Aorta (tissue), 5 donors: ENCODE measurements at regions not wholly inside any gene's neighbourhood (a gene's known extent, or its start where the extent isn't known, plus 50 kb on each side); places are given as distances from the start of the nearest gene placed in this dataset.

Experiments used
- ATAC-seq: fragments of 200-7000 bp; cut with Tn5 transposase; one replicate; pipeline ENCODE4 v1.9.1; 2022; ENCODE audit warnings: moderate library complexity; ENCODE audit not compliant: low FRiP score
- DNase-seq, 2 donors: peaks; one replicate each; pipeline ENCODE4 v3.0.0-alpha.2; 2020
- H3K27ac ChIP-seq, 2 donors: one replicate each; pipeline ENCODE4 v1.5.1; 2013; ENCODE audit warnings: low read length in 2 of 2, mild to moderate bottlenecking in 2 of 2, moderate library complexity in 2 of 2, control low read depth in 1 of 2, inconsistent platforms in 1 of 2, low read depth in 1 of 2
- H3K27me3 ChIP-seq, 2 donors: one replicate each; pipeline ENCODE4 v1.6.1; 2013; ENCODE audit warnings: control low read depth in 1 of 2, low read length in 1 of 2, mild to moderate bottlenecking in 1 of 2, moderate library complexity in 1 of 2; ENCODE audit not compliant: insufficient read depth in 2 of 2, control insufficient read depth in 1 of 2
- H3K36me3 ChIP-seq, 2 donors: one replicate each; pipeline ENCODE4 v1.6.1; 2013; ENCODE audit warnings: control low read depth in 1 of 2, low read length in 1 of 2, mild to moderate bottlenecking in 1 of 2; ENCODE audit not compliant: insufficient read depth in 2 of 2, control insufficient read depth in 1 of 2
- H3K4me1 ChIP-seq, 2 donors: one replicate each; pipeline ENCODE4 v1.6.1; 2013; ENCODE audit warnings: low read length in 2 of 2, control low read depth in 1 of 2, mild to moderate bottlenecking in 1 of 2, moderate library complexity in 1 of 2; ENCODE audit not compliant: insufficient read depth in 2 of 2, control insufficient read depth in 1 of 2
- H3K4me3 ChIP-seq, 2 donors: one replicate each; pipeline ENCODE4 v1.5.1; 2013; ENCODE audit warnings: low read length in 2 of 2, control low read depth in 1 of 2, mild to moderate bottlenecking in 1 of 2
- H3K9me3 ChIP-seq: one replicate; pipeline ENCODE4 v1.6.1; 2013; ENCODE audit warnings: mild to moderate bottlenecking, low read length; ENCODE audit not compliant: control insufficient read depth
- WGBS, 2 donors: extraction: QIAGEN DNeasy Blood & Tissue Kit; methylation state at CpG; one replicate each; pipeline ENCODE4 v1.1.7; 2013; 5-methylcytosine and 5-hydroxymethylcytosine counted together
- intact Hi-C, 2 donors: fragments of 100-400 bp; cut with DNase I; formaldehyde crosslinking; loops; one replicate each; pipeline versions ENCODE4 v1.14.2 to v1.15.0; 2022
- donor health status: healthy with polysubstance abuse.
- donor health status: Bipolar disorder and iron deficiency.
- donor health status: DM: no; HTN: no; CAD: no.
- donor health status: DM: no; HTN: no; CAD: no.
- donor health status: DM: yes; HTN: yes; CAD: no.

DNA sequence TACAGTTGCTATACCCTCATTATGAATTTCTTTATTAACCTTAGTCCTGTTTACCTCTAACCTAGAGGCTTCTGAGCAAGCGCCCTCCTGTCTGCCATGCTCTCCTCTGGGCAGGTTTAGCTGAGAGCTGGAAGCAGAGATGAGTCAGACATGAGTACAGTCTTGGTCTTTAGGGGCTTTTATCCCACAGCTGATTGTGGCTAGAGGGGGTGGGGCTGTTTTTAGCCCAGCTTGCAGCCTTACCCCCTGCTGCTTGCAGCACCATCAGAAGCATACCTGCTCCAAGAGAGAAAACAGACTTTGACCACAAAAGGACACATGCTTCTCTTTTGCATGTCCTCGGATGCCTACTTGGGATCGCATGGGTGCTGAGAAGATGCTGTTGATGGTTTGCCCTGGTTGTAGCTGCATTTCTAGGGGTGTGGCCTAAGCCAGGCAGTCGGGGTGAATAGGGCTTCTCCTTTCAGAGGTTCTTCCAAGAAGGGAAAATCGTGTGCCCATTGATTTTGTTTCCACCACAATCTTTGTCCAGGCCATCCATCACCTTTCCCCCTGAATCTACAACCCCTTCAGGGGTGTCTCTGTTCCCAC, 115.0 kb upstream of the LGALSL start:
- Histone ChIP-seq H3K4me3 (no peak overlapping the region), H3K36me3 (no peaks in the 10 kb centered on the region), H3K9me3 (no peaks in the 10 kb centered on the region), H3K4me1 (no peaks in the 10 kb centered on the region), H3K27me3 (no peaks in the 10 kb centered on the region), H3K27ac (no peak overlapping the region)
- no peak for DNase-seq
- no peak for ATAC-seq
- intact Hi-C loops: loop anchor here in 1 of 2 donors (10.0 kb wide), 1 partner anchor 536 kb away; no protein-coding TSS in a partner anchor
- 85 to 86% methylated on average over 5 of the region's 5 CpGs for WGBS, 2 donors

DNA sequence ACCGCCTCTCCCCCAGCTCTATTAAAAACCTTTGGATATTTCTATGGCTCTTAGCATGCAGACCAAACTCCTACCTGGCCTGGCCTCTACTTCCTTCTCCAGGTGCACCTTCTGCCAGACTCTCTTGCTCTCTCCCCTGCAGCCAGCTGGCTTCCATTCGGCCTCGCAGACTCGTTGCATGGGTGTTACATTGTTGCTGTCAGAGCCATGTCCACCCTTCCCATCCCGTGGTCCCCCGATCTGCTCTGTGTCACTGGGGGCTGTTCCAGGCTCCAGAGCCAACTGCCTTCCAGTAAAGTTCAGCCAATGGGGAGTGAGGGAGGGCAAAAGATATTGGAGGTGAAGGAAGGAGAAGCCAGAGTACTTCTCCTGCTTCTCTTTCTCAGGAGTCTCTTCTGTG, 112.5 kb upstream of the LGALSL start:
- ATAC-seq: no peak
- no peaks in the 10 kb centered on the region for H3K9me3 ChIP-seq
- H3K4me1 ChIP-seq: no peaks in the 10 kb centered on the region
- H3K36me3 ChIP-seq: no peaks in the 10 kb centered on the region
- 87 to 94% methylated on average over 6 of the region's 6 CpGs for WGBS, 2 donors
- H3K27me3 ChIP-seq: no peaks in the 10 kb centered on the region
- no peak overlapping the region for H3K27ac ChIP-seq
- DNase-seq: no peak
- intact Hi-C loops: no loop called here
- no peak overlapping the region for H3K4me3 ChIP-seq

DNA sequence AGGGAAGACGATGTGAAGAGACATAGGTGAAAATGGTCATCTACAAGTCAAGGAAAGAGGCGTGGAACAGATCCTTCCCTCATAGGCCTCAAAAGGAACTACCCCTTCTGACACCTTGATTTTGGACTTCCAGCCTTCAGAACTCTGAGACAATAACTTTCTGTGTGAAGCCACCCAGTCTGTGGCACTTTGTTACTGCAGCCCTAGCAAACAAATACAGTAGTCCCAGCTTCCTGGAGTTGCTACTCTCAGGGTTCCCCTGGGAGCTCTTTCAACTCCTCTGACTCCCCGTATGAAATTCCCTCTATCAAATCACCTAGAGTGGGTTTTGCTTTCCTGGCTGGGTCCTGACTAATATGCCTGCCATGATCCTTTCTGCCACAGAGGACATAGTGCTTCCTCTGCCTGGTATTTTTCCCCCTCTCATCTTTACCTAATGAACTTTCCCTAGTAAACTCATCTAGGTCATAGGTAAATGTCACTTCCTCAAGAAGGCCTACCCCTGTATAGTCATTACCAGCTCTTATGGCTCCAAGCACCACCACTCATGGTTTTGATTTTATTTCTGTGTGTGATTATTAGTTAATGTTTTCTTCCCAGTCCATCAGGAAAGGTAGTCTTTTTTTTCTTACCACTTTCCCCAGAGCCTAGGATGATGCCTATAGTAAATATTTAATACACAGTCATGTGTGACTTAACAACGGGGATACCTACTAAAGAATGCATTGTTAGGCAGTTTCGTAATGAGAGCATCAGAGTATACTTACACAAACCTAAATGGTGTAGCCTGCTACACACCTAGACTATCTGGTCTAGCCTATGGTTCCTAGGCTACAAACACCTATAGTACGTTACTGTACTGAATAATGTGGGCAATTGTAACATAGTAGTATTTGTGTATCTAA, 111.5 kb upstream of the LGALSL start:
- Histone ChIP-seq H3K4me3 (no peak overlapping the region), H3K27ac (no peak overlapping the region), H3K27me3 (no peaks in the 10 kb centered on the region), H3K9me3 (no peaks in the 10 kb centered on the region), H3K4me1 (no peaks in the 10 kb centered on the region), H3K36me3 (no peaks in the 10 kb centered on the region)
- ATAC-seq (no peak), DNase-seq (no peak)
- intact Hi-C loops: no loop called here
- 88 to 91% methylated on average over 6 of the region's 6 CpGs for WGBS, 2 donors

DNA sequence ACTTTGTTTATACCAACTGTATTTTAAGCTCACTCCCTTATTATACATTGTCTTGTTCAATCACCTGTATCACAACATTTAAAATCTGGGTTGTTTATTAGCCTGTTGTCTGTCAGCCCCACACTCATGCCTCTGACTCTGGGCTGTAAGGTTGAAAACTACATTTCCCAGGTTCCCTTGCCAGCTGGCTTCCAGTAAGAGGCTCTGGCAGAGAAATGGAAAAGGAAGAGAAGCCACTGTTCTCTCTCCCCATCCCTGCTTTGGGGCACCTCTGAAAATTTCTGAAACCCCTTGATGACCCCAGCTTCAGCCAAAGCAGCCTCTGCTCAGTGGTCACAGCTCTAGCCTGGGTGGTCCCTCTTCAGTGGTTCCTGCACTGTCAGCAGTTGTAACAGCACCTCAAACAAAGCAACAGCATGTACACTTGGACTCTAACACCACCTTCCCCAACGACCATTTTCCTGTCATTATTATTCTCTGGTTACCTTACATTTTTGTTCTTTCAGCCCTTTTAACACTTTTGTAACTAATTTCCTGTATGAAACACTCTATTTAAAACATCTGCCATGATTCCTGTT, 108.9 kb upstream of the LGALSL start:
- H3K4me3 ChIP-seq: no peak overlapping the region
- H3K36me3 ChIP-seq: no peaks in the 10 kb centered on the region
- ATAC-seq: no peak
- H3K4me1 ChIP-seq: no peaks in the 10 kb centered on the region
- no peaks in the 10 kb centered on the region for H3K9me3 ChIP-seq
- H3K27me3 ChIP-seq: no peaks in the 10 kb centered on the region
- 13 to 16% methylated on average over 1 of the region's 1 CpG for WGBS, 2 donors
- no peak for DNase-seq
- intact Hi-C loops: no loop called here
- no peak overlapping the region for H3K27ac ChIP-seq

DNA sequence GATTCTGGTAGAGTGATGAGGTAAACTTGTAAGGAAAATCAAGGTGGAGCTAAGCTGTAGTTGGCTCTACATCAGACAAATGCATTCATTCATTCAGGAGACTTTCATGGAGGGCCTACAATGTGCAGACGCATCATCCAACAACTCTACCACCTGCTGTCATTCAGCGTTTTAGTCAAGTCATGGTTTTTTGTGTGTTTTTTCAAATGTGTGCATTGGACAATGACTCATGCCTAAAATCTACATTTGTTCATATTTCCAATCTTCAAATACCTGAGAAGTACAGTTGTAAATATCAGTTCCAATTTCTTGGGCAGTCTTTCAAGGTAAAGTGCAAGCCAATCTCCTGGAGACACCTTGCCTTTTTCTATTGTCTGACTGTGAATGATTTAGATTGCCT, 108.0 kb upstream of the LGALSL start:
- no peak for DNase-seq
- Histone ChIP-seq H3K27me3 (no peaks in the 10 kb centered on the region), H3K27ac (no peak overlapping the region), H3K36me3 (no peaks in the 10 kb centered on the region), H3K4me1 (no peaks in the 10 kb centered on the region), H3K9me3 (no peaks in the 10 kb centered on the region), H3K4me3 (no peak overlapping the region)
- intact Hi-C loops: no loop called here
- WGBS, 2 donors: 94 to 99% methylated on average over 2 of the region's 2 CpGs
- no peak for ATAC-seq

DNA sequence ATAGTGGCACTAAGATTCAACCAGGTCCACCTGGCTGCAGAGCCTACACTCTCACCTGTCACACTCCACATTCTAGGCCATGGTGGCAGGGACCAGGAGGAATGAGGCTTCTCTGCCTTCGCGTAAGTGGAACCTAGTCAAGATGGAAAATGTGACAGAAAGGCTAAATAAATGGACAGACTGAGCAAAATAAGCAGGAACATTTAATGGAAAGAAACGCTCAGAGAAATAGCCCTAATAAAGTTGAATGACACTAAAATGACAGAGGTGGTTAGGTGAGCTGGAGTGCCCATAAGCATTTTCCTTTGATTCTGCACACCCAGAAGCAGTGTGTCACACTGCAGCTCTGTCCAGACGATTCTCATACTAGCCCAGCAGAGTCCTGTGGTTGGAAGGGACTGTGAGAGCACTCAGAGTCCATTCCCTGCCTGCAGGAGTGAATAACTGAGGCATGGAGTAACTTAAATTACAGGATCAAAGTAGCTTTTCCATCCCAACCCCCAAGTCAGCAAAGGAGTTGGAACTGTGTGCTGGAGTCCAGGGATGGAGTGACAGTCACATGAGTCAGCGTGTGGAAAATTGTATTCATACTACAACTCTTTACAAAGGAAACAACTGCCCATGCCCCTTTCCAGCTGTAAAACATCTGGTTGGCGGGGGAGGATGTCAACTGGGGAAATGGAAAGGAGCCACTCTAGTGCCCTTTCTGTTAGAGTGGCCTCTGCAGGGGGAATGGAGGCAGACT, 105.4 kb upstream of the LGALSL start:
- intact Hi-C loops: no loop called here

DNA sequence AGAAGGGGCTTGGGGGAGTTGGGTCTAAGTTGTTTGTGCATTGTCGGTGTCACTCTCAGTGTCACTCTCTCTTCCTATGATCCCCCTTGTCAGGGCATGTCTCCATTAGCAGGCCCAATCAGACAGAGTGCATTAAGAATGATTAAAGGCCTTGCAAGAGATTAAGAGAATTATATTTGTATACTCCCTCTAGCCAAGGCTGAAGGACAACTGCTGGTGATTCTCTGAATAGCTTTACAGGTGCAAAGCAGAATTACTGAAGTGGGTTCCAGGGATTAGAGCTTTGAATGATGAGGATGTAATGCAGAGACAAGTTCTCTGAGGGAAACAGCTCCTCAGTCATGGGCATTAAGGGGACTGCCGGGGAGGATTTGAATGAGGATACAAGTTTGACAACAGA, 104.8 kb upstream of the LGALSL start:
- intact Hi-C loops: no loop called here
- Histone ChIP-seq H3K9me3 (no peaks in the 10 kb centered on the region), H3K4me1 (no peaks in the 10 kb centered on the region), H3K36me3 (no peaks in the 10 kb centered on the region), H3K27me3 (no peaks in the 10 kb centered on the region), H3K4me3 (no peak overlapping the region), H3K27ac (no peak overlapping the region)
- no peak for DNase-seq
- 91 to 98% methylated on average over 2 of the region's 2 CpGs for whole genome bisulfite sequencing, 2 donors
- ATAC-seq: no peak

More for the DNA sequence above, 105.4 kb upstream of the LGALSL start:
- Histone ChIP-seq H3K9me3 (no peaks in the 10 kb centered on the region), H3K36me3 (no peaks in the 10 kb centered on the region), H3K4me1 (no peaks in the 10 kb centered on the region), H3K27me3 (no peaks in the 10 kb centered on the region), H3K4me3 (no peak overlapping the region), H3K27ac (no peak overlapping the region)
- 46 to 51% methylated on average over 6 of the region's 6 CpGs for WGBS, 2 donors
- DNase-seq (no peak), ATAC-seq (no peak)

DNA sequence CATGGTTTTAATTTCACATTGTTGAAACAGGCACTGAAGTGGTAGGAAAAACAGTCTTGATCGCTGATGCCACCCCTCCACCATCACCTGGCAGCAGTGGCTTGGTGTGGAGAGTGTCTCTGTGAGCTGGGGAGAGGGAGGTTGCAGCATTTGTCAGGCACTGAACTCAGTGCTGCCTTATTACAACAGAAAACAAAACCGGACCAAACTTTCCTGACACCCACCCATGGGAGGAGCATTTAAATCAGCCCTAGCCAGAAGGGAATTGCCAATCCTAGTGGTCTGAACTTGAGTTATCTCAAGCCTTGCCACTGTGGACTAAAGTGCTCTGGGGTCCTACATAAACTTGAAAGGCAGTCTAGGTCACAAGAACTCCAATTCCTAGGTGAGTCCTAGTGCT, 103.0 kb upstream of the LGALSL start:
- intact Hi-C loops: loop anchor here in 1 of 2 donors (5.0 kb wide), 1 partner anchor 126 kb away; no protein-coding TSS in a partner anchor
- H3K36me3 ChIP-seq: no peaks in the 10 kb centered on the region
- no peaks in the 10 kb centered on the region for H3K9me3 ChIP-seq
- ATAC-seq (no peak), DNase-seq (no peak)
- WGBS, 2 donors: 65 to 74% methylated on average over 2 of the region's 2 CpGs
- no peaks in the 10 kb centered on the region for H3K27me3 ChIP-seq
- no peaks in the 10 kb centered on the region for H3K4me1 ChIP-seq
- H3K27ac ChIP-seq: no peak overlapping the region
- no peak overlapping the region for H3K4me3 ChIP-seq
